H1 (cell line): ENCODE measurements at regions not wholly inside any gene's neighbourhood (a gene's known extent, or its start where the extent isn't known, plus 50 kb on each side); places are given as distances from the start of the nearest gene placed in this dataset.

Experiments used
- CTCF ChIA-PET: fragments of 300-600 bp; sonication (Branson Sonifier 250); formaldehyde crosslinking; loops from one replicate; lab custom pipeline; 2021; ENCODE audit not compliant: partially characterized antibody; lab: Charles Lee
- POLR2A ChIA-PET: fragments of 300-600 bp; sonication (Branson Sonifier 250); formaldehyde crosslinking; loops from one replicate; lab custom pipeline; 2021; ENCODE audit warnings: inconsistent platforms; ENCODE audit not compliant: partially characterized antibody; lab: Charles Lee
- DNase-seq, 2 experiments: peaks; one replicate each; pipeline versions ENCODE4 v3.0.0 to v3.0.0-alpha.2; 2010 to 2022; ENCODE audit warnings: low spot score in 2 of 2, low read depth in 1 of 2, mixed read lengths in 1 of 2
- FAIRE-seq: peaks from 2 replicates; lab custom pipeline; 2011; peaks lifted over from hg19 to GRCh38; lab: Jason Lieb, UNC
- H2AFZ ChIP-seq: 2 replicates; pipeline ENCODE4 v1.8.1; 2012; ENCODE audit warnings: low read length, inconsistent platforms
- H2AK5ac ChIP-seq: 2 replicates; pipeline ENCODE4 v1.6.1; 2013; ENCODE audit warnings: low read depth, low read length
- H2BK120ac ChIP-seq: replicated peaks from 2 replicates; pipeline ENCODE3; 2013; ENCODE audit warnings: low read depth, low read length, inconsistent platforms
- H2BK12ac ChIP-seq: 2 replicates; pipeline ENCODE4 v1.6.1; 2013; ENCODE audit warnings: low read depth, low read length
- H2BK15ac ChIP-seq: 2 replicates; pipeline ENCODE4 v1.6.1; 2013; ENCODE audit warnings: low read length
- H2BK20ac ChIP-seq: 2 replicates; pipeline ENCODE4 v1.6.1; 2013; ENCODE audit warnings: low read length
- H2BK5ac ChIP-seq: 2 replicates; pipeline ENCODE4 v1.6.1; 2013; ENCODE audit warnings: low read depth, low read length
- H3K14ac ChIP-seq: 2 replicates; pipeline ENCODE4 v1.6.1; 2013; ENCODE audit warnings: inconsistent platforms; ENCODE audit not compliant: insufficient read length
- H3K18ac ChIP-seq: 2 replicates; pipeline ENCODE4 v1.6.1; 2013; ENCODE audit warnings: low read length; ENCODE audit errors: extremely low read depth
- H3K23ac ChIP-seq: 2 replicates; pipeline ENCODE4 v1.6.1; 2013; ENCODE audit warnings: inconsistent platforms; ENCODE audit not compliant: insufficient read length
- H3K23me2 ChIP-seq: 2 replicates; pipeline ENCODE4 v1.6.1; 2013; ENCODE audit warnings: low read depth, low read length
- H3K27ac ChIP-seq: 2 replicates; pipeline ENCODE4 v1.6.1; 2011; ENCODE audit warnings: low read depth, low read length, inconsistent platforms
- H3K27me3 ChIP-seq, 4 experiments: replicated peaks in 1 of 4; 1 replicate in 1 of 4; 2 replicates in 3 of 4; pipeline versions ENCODE4 v1.6.1 to v1.8.1; 2011 to 2013; ENCODE audit warnings: low read length in 3 of 4, mild to moderate bottlenecking in 3 of 4, inconsistent platforms in 2 of 4, mixed read lengths in 2 of 4, moderate library complexity in 1 of 4; ENCODE audit not compliant: control insufficient read depth in 3 of 4, insufficient read depth in 3 of 4; ENCODE audit errors: extremely low read depth in 1 of 4
- H3K36me3 ChIP-seq, 4 experiments: 2 replicates each; pipeline versions ENCODE4 v1.6.1 to v1.8.1; 2011 to 2013; ENCODE audit warnings: mild to moderate bottlenecking in 4 of 4, low read length in 3 of 4, moderate library complexity in 2 of 4, control low read depth in 1 of 4, inconsistent platforms in 1 of 4; ENCODE audit not compliant: insufficient read depth in 4 of 4, control insufficient read depth in 2 of 4
- H3K4ac ChIP-seq: replicated peaks from 2 replicates; pipeline ENCODE3; 2013; ENCODE audit warnings: low read length, low read depth, mixed read lengths, inconsistent platforms; ENCODE audit not compliant: insufficient read length
- H3K4me1 ChIP-seq, 4 experiments: replicated peaks in 1 of 4; 1 replicate in 1 of 4; 2 replicates in 3 of 4; pipeline versions ENCODE4 v1.6.1 to v1.8.1; 2011 to 2013; ENCODE audit warnings: low read length in 3 of 4, inconsistent platforms in 2 of 4, mixed read lengths in 1 of 4; ENCODE audit not compliant: insufficient read depth in 4 of 4, control insufficient read depth in 3 of 4
- H3K4me2 ChIP-seq, 2 experiments: 2 replicates each; pipeline versions ENCODE4 v1.6.1 to v1.8.1; 2011 to 2013; ENCODE audit warnings: low read depth in 2 of 2, low read length in 2 of 2, control low read depth in 1 of 2, inconsistent platforms in 1 of 2, mild to moderate bottlenecking in 1 of 2; ENCODE audit not compliant: insufficient read depth in 1 of 2
- H3K4me3 ChIP-seq, 4 experiments: fragments of 200-600, 300-600 bp in 1 of 4; sonication (generic), shearing (Covaris generic), sonication (Bioruptor Twin) in 1 of 4; 2 replicates each; pipeline versions ENCODE4 v1.5.1 to v1.8.1; 2011 to 2016; ENCODE audit warnings: low read length in 4 of 4, low read depth in 3 of 4, control low read depth in 2 of 4, inconsistent platforms in 2 of 4, mild to moderate bottlenecking in 2 of 4, mixed read lengths in 1 of 4, moderate library complexity in 1 of 4; ENCODE audit not compliant: insufficient read depth in 2 of 4; ENCODE audit errors: extremely low read depth in 1 of 4
- H3K56ac ChIP-seq: replicated peaks from 2 replicates; pipeline ENCODE3; 2013; ENCODE audit warnings: low read depth, mild to moderate bottlenecking, mixed read lengths, low read length, inconsistent platforms; ENCODE audit not compliant: insufficient read length
- H3K79me1 ChIP-seq: 2 replicates; pipeline ENCODE4 v1.6.1; 2013; ENCODE audit warnings: low read depth, low read length, control low read depth
- H3K79me2 ChIP-seq, 2 experiments: 2 replicates each; pipeline versions ENCODE4 v1.6.1 to v1.8.1; 2012 to 2013; ENCODE audit warnings: low read length in 2 of 2, mild to moderate bottlenecking in 2 of 2, inconsistent platforms in 1 of 2; ENCODE audit not compliant: insufficient read depth in 2 of 2, control insufficient read depth in 1 of 2
- H3K9ac ChIP-seq, 4 experiments: replicated peaks in 1 of 4; 1 replicate in 1 of 4; 2 replicates in 3 of 4; pipeline versions ENCODE4 v1.6.1 to v1.8.1; 2011 to 2013; ENCODE audit warnings: low read depth in 3 of 4, low read length in 3 of 4, control low read depth in 2 of 4, mild to moderate bottlenecking in 2 of 4, moderate library complexity in 2 of 4, inconsistent platforms in 1 of 4; ENCODE audit errors: extremely low read depth in 1 of 4
- H3K9me3 ChIP-seq, 2 experiments: 2 replicates each; pipeline versions ENCODE4 v1.6.1 to v1.8.1; 2012 to 2013; ENCODE audit warnings: mild to moderate bottlenecking in 2 of 2, moderate library complexity in 2 of 2, control low read depth in 1 of 2, inconsistent platforms in 1 of 2, low read depth in 1 of 2, low read length in 1 of 2, mixed read lengths in 1 of 2; ENCODE audit not compliant: insufficient read depth in 2 of 2
- H4K20me1 ChIP-seq, 2 experiments: replicated peaks in 1 of 2; 2 replicates each; pipeline versions ENCODE3 to v1.8.1; 2011 to 2013; ENCODE audit warnings: inconsistent platforms in 2 of 2, low read length in 2 of 2, mild to moderate bottlenecking in 1 of 2; ENCODE audit not compliant: insufficient read depth in 2 of 2, control insufficient read depth in 1 of 2
- H4K5ac ChIP-seq: 2 replicates; pipeline ENCODE4 v1.6.1; 2013; ENCODE audit warnings: low read length, low read depth, mixed read lengths, inconsistent platforms; ENCODE audit not compliant: insufficient read length
- H4K8ac ChIP-seq: 2 replicates; pipeline ENCODE4 v1.8.0; 2013; ENCODE audit warnings: mild to moderate bottlenecking, moderate library complexity, low read length, inconsistent platforms; ENCODE audit not compliant: insufficient read depth; ENCODE audit errors: extremely low read depth
- H4K91ac ChIP-seq: replicated peaks from 2 replicates; pipeline ENCODE3; 2013; ENCODE audit warnings: low read length, mixed read lengths, inconsistent platforms; ENCODE audit not compliant: insufficient read length
- MAX ChIP-seq: IDR thresholded peaks from 2 replicates; pipeline ENCODE4 v1.6.1; 2012; ENCODE audit warnings: inconsistent platforms
- RAD21 ChIP-seq, 2 experiments: IDR thresholded peaks in 1 of 2; conservative IDR thresholded peaks in 1 of 2; 2 replicates each; pipeline ENCODE4 v1.6.1; 2011; ENCODE audit warnings: low read depth in 2 of 2, low read length in 2 of 2, improper control_type of control experiment in 1 of 2, inconsistent platforms in 1 of 2, mild to moderate bottlenecking in 1 of 2, moderate library complexity in 1 of 2
- SP4 ChIP-seq: IDR thresholded peaks from 2 replicates; pipeline ENCODE4 v1.6.1; 2012; ENCODE audit warnings: low read length, inconsistent platforms
- WGBS, 2 experiments: shearing (Covaris generic) in 1 of 2; methylation state at CpG; one replicate each; pipeline versions ENCODE4 v1.1.6 to v1.1.7; 2013 to 2015; ENCODE audit warnings: low lambda C conversion rate in 2 of 2, mixed read lengths in 2 of 2, inconsistent platforms in 1 of 2, low coverage in 1 of 2, missing lambda C conversion rate in 1 of 2; ENCODE audit not compliant: insufficient replicate concordance in 2 of 2, insufficient coverage in 1 of 2, insufficient read length in 1 of 2; ENCODE audit errors: extremely low coverage in 1 of 2, missing lambda C conversion rate in 1 of 2; 5-methylcytosine and 5-hydroxymethylcytosine counted together

- Histone ChIP-seq H2BK20ac (no peak overlapping the region), H4K20me1 (peaks cover 0 to 4% of the 10 kb centered on the region in 2 experiments), H3K4me1 (peaks cover 0 to 6% (median 1%) of the 10 kb centered on the region in 4 experiments; a peak in 2 of 7 replicates), H2BK5ac (no peak overlapping the region), H3K9ac (no peak overlapping the region), H3K18ac (no peak overlapping the region), H3K4ac (no peak overlapping the region), H4K8ac (peak overlapping the region; percentile 48; the same call in 1 of the 2 replicates), H2BK120ac (no peak overlapping the region), H3K23ac (no peak overlapping the region), H3K79me2 (no peaks in the 10 kb centered on the region), H3K4me2 (no peak overlapping the region), H2BK15ac (no peak overlapping the region), H2AFZ (0 out of 2 replicates have a peak overlapping the region, but pooled peaks have one; percentile 34), H3K4me3 (no peak overlapping the region), H4K91ac (no peak overlapping the region), H4K5ac (no peak overlapping the region), H2BK12ac (no peak overlapping the region), H2AK5ac (no peak overlapping the region), H3K23me2 (no peaks in the 10 kb centered on the region; the same call in 1 of the 2 replicates), H3K27ac (no peak overlapping the region), H3K56ac (no peak overlapping the region), H3K79me1 (no peaks in the 10 kb centered on the region), H3K9me3 (no peaks in the 10 kb centered on the region), H3K27me3 (no peaks in the 10 kb centered on the region; a peak in 1 of 7 replicates), H3K14ac (no peak overlapping the region), H3K36me3 (no peaks in the 10 kb centered on the region)
- DNase-seq: no peak
- TF ChIP-seq SP4 (no peak), RAD21 (IDR thresholded peaks at IDR 0.05 in 1 of 2, conservative IDR thresholded peaks at IDR 0.05 in 1 of 2; ENCODE audit: low read depth in 2 of 2, low read length in 2 of 2) (peak in 1 of 2 experiments; percentile 18; a peak in 1 of 4 replicates), MAX (no peak)
- WGBS, 2 experiments: 83% methylated on average over 8 of the region's 8 CpGs; no CpG with 5 or more reads in 1 of the 2 experiments
- CTCF ChIA-PET: interaction anchor here (0.8 to 1.5 kb wide), 4 partner anchors 11 to 345 kb away, joined by 3 to 4 read pairs (median 3); no protein-coding TSS in a partner anchor
- FAIRE-seq: no peak
- POLR2A ChIA-PET: no interaction called here
These were observed 94.9 kb upstream of the ATP2B2 start for GRCh38 chr3:10600296-10600714.
